WI38 (cell line): ENCODE measurements at regions not wholly inside any gene's neighbourhood (a gene's known extent, or its start where the extent isn't known, plus 50 kb on each side); places are given as distances from the start of the nearest gene placed in this dataset.

Source experiments
- H3K4me3 ChIP-seq: 2 replicates; pipeline ENCODE4 v1.5.1; 2011; ENCODE audit warnings: low read depth, mild to moderate bottlenecking, control low read depth, low read length
- CTCF ChIP-seq: IDR thresholded peaks from 2 replicates; pipeline ENCODE4 v1.5.1; 2012; ENCODE audit warnings: low read depth, mild to moderate bottlenecking, control low read depth, low read length

GRCh38 chr4:169826634-169827187, 69.0 kb upstream of the HPF1 start:
- no peak overlapping the region for H3K4me3 ChIP-seq
- no peak for TF ChIP-seq CTCF

GRCh38 chr4:169823685-169824084, 65.9 kb upstream of the HPF1 start:
- H3K4me3 ChIP-seq, result no peak overlapping the region
- TF ChIP-seq CTCF, result no peak

- H3K4me3 ChIP-seq, result no peak overlapping the region
- TF ChIP-seq CTCF, result no peak
These were observed 63.7 kb upstream of the HPF1 start for GRCh38 chr4:169821402-169821801.

GRCh38 chr4:169818063-169818679, 60.4 kb upstream of the HPF1 start:
- no peak overlapping the region for H3K4me3 ChIP-seq
- TF ChIP-seq CTCF, result no peak

GRCh38 chr4:169815606-169816005, 57.9 kb upstream of the HPF1 start:
- no peak for TF ChIP-seq CTCF
- no peak overlapping the region for H3K4me3 ChIP-seq

- no peak overlapping the region for H3K4me3 ChIP-seq
- TF ChIP-seq CTCF, result no peak
These were observed 53.7 kb upstream of the HPF1 start for GRCh38 chr4:169811476-169811875.
